SK-N-SH (cell line): ENCODE measurements at regions not wholly inside any gene's neighbourhood (a gene's known extent, or its start where the extent isn't known, plus 50 kb on each side); places are given as distances from the start of the nearest gene placed in this dataset.

ENCODE experiments used
- CTCF ChIP-seq: fragments of 200-600 bp; sonication (generic); IDR thresholded peaks from 2 replicates; pipeline ENCODE4 v1.6.1; 2017; ENCODE audit warnings: antibody characterized with exemption, mild to moderate bottlenecking, moderate library complexity
- EZH2phosphoT487 ChIP-seq: fragments of 200-600 bp; sonication (generic); IDR thresholded peaks from 2 replicates; pipeline ENCODE4 v1.6.1; 2017; ENCODE audit warnings: low read depth, mixed run types, mild to moderate bottlenecking, antibody characterized with exemption, moderate library complexity, borderline replicate concordance
- GABPA ChIP-seq: IDR thresholded peaks from 2 replicates; pipeline ENCODE4 v1.4.0; 2012; ENCODE audit warnings: low read depth, mild to moderate bottlenecking
- JUND ChIP-seq: IDR thresholded peaks from 2 replicates; pipeline ENCODE4 v1.4.0; 2012
- MAX ChIP-seq: IDR thresholded peaks from 2 replicates; pipeline ENCODE4 v1.4.0; 2012; ENCODE audit warnings: low read depth
- NFIC ChIP-seq: IDR thresholded peaks from 2 replicates; pipeline ENCODE4 v1.4.0; 2012; ENCODE audit warnings: borderline replicate concordance
- POLR2AphosphoS5 ChIP-seq: IDR thresholded peaks from 2 replicates; pipeline ENCODE4 v1.6.1; 2012; ENCODE audit warnings: low read depth, low read length
- RCOR1 ChIP-seq: fragments of 150-350 bp; IDR thresholded peaks from 2 replicates; pipeline ENCODE4 v1.6.1; 2017; ENCODE audit warnings: antibody characterized with exemption, low read length
- RFX5 ChIP-seq: IDR thresholded peaks from 2 replicates; pipeline ENCODE4 v1.6.1; 2012; ENCODE audit warnings: mild to moderate bottlenecking, improper control_type of control experiment, low read length
- RXRA ChIP-seq: IDR thresholded peaks from 2 replicates; pipeline ENCODE4 v1.4.0; 2012; ENCODE audit warnings: low read depth, mild to moderate bottlenecking, borderline replicate concordance
- SIN3A ChIP-seq: IDR thresholded peaks from 2 replicates; pipeline ENCODE4 v1.6.1; 2012; ENCODE audit warnings: low read depth, mild to moderate bottlenecking, low read length, moderate library complexity, borderline replicate concordance
- SMC3 ChIP-seq: IDR thresholded peaks from 2 replicates; pipeline ENCODE4 v1.6.1; 2012; ENCODE audit warnings: low read depth, low read length, improper control_type of control experiment
- USF2 ChIP-seq: fragments of 150-350 bp; IDR thresholded peaks from 2 replicates; pipeline ENCODE4 v1.6.1; 2017; ENCODE audit warnings: antibody characterized with exemption, low read length, low read depth, borderline replicate concordance
- TF ChIP-seq, protein P1 (sequence below): IDR thresholded peaks from 2 replicates; pipeline ENCODE4 v1.4.0; 2012; ENCODE audit warnings: low read depth, borderline replicate concordance

GRCh38 chr1:208918160-208918559, 665.4 kb upstream of the CAMK1G start:
- TF ChIP-seq SMC3 (no peak), EZH2phosphoT487 (no peak), RFX5 (no peak), POLR2AphosphoS5 (no peak), CTCF (no peak), MAX (no peak), GABPA (no peak), USF2 (no peak), JUND (no peak), NFIC (no peak), RCOR1 (no peak), RXRA (no peak), SIN3A (no peak)
- TF ChIP-seq, protein P1, sequence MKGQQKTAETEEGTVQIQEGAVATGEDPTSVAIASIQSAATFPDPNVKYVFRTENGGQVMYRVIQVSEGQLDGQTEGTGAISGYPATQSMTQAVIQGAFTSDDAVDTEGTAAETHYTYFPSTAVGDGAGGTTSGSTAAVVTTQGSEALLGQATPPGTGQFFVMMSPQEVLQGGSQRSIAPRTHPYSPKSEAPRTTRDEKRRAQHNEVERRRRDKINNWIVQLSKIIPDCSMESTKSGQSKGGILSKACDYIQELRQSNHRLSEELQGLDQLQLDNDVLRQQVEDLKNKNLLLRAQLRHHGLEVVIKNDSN, result no peak
